HepG2 (cell line): ENCODE measurements at regions not wholly inside any gene's neighbourhood (a gene's known extent, or its start where the extent isn't known, plus 50 kb on each side); places are given as distances from the start of the nearest gene placed in this dataset.

ENCODE experiments used
- ETV5 ChIP-seq: IDR thresholded peaks from 2 replicates; pipeline ENCODE4 v1.6.1; 2018; ENCODE audit warnings: missing biosample characterization, missing genetic modification reagents, inconsistent platforms, borderline replicate concordance
- GABPA ChIP-seq, 2 experiments: IDR thresholded peaks; 2 replicates each; pipeline ENCODE4 v1.6.1; 2011 to 2016; ENCODE audit warnings: low read depth in 2 of 2, low read length in 1 of 2, missing biosample characterization in 1 of 2, missing genetic modification characterization in 1 of 2
- HCFC1 ChIP-seq: fragments of 150-350 bp; IDR thresholded peaks from 2 replicates; pipeline ENCODE4 v1.6.1; 2014; ENCODE audit warnings: low read depth, low read length
- HMG20A ChIP-seq: IDR thresholded peaks from 2 replicates; pipeline ENCODE4 v1.6.1; 2016; ENCODE audit warnings: borderline replicate concordance
- IKZF1 ChIP-seq: fragments of 450-650 bp; IDR thresholded peaks from 2 replicates; pipeline ENCODE4 v1.7.1; 2016
- KLF11 ChIP-seq: IDR thresholded peaks from 2 replicates; pipeline ENCODE4 v1.6.1; 2016; ENCODE audit warnings: missing compliant biosample characterization
- KLF12 ChIP-seq: sonication (generic); formaldehyde crosslinking; IDR thresholded peaks from 2 replicates; pipeline ENCODE4 v1.4.0; 2020; ENCODE audit warnings: missing genetic modification reagents, borderline replicate concordance
- NFYC ChIP-seq: IDR thresholded peaks from 2 replicates; pipeline ENCODE4 v1.6.1; 2016; ENCODE audit warnings: missing genetic modification reagents, missing compliant biosample characterization
- NR1H2 ChIP-seq: sonication (generic); formaldehyde crosslinking; IDR thresholded peaks from 2 replicates; pipeline ENCODE4 v1.8.1; 2022; ENCODE audit warnings: low read depth, missing genetic modification reagents, borderline replicate concordance
- NR2F2 ChIP-seq: IDR thresholded peaks from 2 replicates; pipeline ENCODE4 v1.6.1; 2012; ENCODE audit warnings: low read depth, inconsistent platforms, borderline replicate concordance
- NR3C1 ChIP-seq: sonication (generic); formaldehyde crosslinking; IDR thresholded peaks from 2 replicates; pipeline ENCODE4 v1.4.0; 2020; ENCODE audit warnings: missing genetic modification reagents
- PAX8 ChIP-seq: sonication (generic); formaldehyde crosslinking; IDR thresholded peaks from 2 replicates; pipeline ENCODE4 v1.8.0; 2022; ENCODE audit warnings: mild to moderate bottlenecking, missing genetic modification reagents, borderline replicate concordance
- PITX1 ChIP-seq: sonication (generic); formaldehyde crosslinking; IDR thresholded peaks from 2 replicates; pipeline ENCODE4 v1.5.1; 2020; ENCODE audit warnings: mild to moderate bottlenecking, missing genetic modification reagents
- RARA ChIP-seq: IDR thresholded peaks from 2 replicates; pipeline ENCODE4 v1.6.1; 2016; ENCODE audit warnings: missing genetic modification reagents, missing compliant biosample characterization
- SOX5 ChIP-seq: IDR thresholded peaks from 2 replicates; pipeline ENCODE4 v1.6.1; 2016; ENCODE audit warnings: borderline replicate concordance
- SP5 ChIP-seq: IDR thresholded peaks from 2 replicates; pipeline ENCODE4 v1.6.1; 2016; ENCODE audit warnings: low read depth, borderline replicate concordance
- SRY ChIP-seq: sonication (generic); formaldehyde crosslinking; IDR thresholded peaks from 2 replicates; pipeline ENCODE4 v1.8.0; 2022; ENCODE audit warnings: mild to moderate bottlenecking, missing genetic modification reagents
- U2AF1 ChIP-seq: fragments of 200-400 bp; formaldehyde crosslinking; optimal IDR thresholded peaks from 2 replicates; pipeline ENCODE3; 2017; ENCODE audit warnings: mild to moderate bottlenecking, low read depth, low read length
- ZNF12 ChIP-seq: sonication (generic); formaldehyde crosslinking; IDR thresholded peaks from 2 replicates; pipeline ENCODE4 v1.5.0; 2020; ENCODE audit warnings: missing genetic modification reagents
- ZNF335 ChIP-seq: sonication (generic); formaldehyde crosslinking; IDR thresholded peaks from 2 replicates; pipeline ENCODE4 v1.4.0; 2020; ENCODE audit warnings: missing genetic modification reagents
- ZNF343 ChIP-seq: sonication (generic); formaldehyde crosslinking; IDR thresholded peaks from 2 replicates; pipeline ENCODE4 v1.4.0; 2020; ENCODE audit warnings: mild to moderate bottlenecking, missing genetic modification reagents
- ZNF556 ChIP-seq: sonication (generic); formaldehyde crosslinking; IDR thresholded peaks from 2 replicates; pipeline ENCODE4 v1.4.0; 2020; ENCODE audit warnings: mild to moderate bottlenecking, missing genetic modification reagents, borderline replicate concordance
- ZNF839 ChIP-seq: sonication (generic); formaldehyde crosslinking; IDR thresholded peaks from 2 replicates; pipeline ENCODE4 v1.4.0; 2020; ENCODE audit warnings: missing genetic modification reagents, mild to moderate bottlenecking, borderline replicate concordance
- TF ChIP-seq, protein P1 (sequence below): IDR thresholded peaks from 2 replicates; pipeline ENCODE4 v1.6.1; 2016; ENCODE audit warnings: low read depth, control low read depth
- TF ChIP-seq, protein P2 (sequence below): sonication (generic); formaldehyde crosslinking; IDR thresholded peaks from 2 replicates; pipeline ENCODE4 v1.8.1; 2023; ENCODE audit warnings: missing genetic modification reagents, mild to moderate bottlenecking, borderline replicate concordance
- TF ChIP-seq, protein P3 (sequence below): sonication (generic); formaldehyde crosslinking; IDR thresholded peaks from 2 replicates; pipeline ENCODE4 v1.4.0; 2020; ENCODE audit warnings: missing genetic modification reagents
- TF ChIP-seq, protein P4 (sequence below): IDR thresholded peaks from 2 replicates; pipeline ENCODE4 v1.6.1; 2016
- TF ChIP-seq, protein P5 (sequence below): sonication (generic); formaldehyde crosslinking; IDR thresholded peaks from 2 replicates; pipeline ENCODE4 v1.4.0; 2020; ENCODE audit warnings: mild to moderate bottlenecking, missing genetic modification reagents

DNA sequence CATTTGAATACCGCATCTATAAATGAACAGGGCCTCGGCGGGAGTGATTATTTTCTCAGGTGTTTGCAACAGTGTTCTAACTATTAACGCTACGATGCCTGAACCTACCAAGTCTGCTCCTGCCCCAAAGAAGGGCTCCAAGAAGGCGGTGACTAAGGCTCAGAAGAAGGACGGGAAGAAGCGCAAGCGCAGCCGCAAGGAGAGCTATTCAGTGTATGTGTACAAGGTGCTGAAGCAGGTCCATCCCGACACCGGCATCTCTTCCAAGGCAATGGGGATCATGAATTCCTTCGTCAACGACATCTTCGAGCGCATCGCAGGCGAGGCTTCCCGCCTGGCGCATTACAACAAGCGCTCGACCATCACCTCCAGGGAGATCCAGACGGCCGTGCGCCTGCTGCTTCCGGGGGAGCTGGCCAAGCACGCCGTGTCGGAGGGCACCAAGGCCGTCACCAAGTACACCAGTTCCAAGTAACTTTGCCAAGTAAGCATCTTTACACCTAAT is 70.9 kb downstream of the HFE start (continued):
- TF ChIP-seq ZNF335 (CRISPR knock-in tag) (no peak), NR2F2 (no peak), IKZF1 (no peak), SRY (CRISPR knock-in tag) (peak; percentile 62), ZNF839 (peak; percentile 92; the same call in 1 of the 2 replicates), RARA (0 out of 2 replicates have a peak, but pooled peaks have one; percentile 8), NR3C1 (CRISPR knock-in tag) (no peak), NR1H2 (CRISPR knock-in tag) (no peak), KLF12 (CRISPR knock-in tag) (no peak; the same call in none of the 2 replicates), ZNF556 (no peak; the same call in 1 of the 2 replicates), SOX5 (CRISPR knock-in tag) (peak; percentile 55; the same call in 1 of the 2 replicates), ZNF12 (no peak), HMG20A (CRISPR knock-in tag) (no peak; the same call in 1 of the 2 replicates), KLF11 (CRISPR knock-in tag) (peak; percentile 93), GABPA (IDR thresholded peaks at IDR 0.05; ENCODE audit: low read depth, low read length) (no peak), GABPA (CRISPR knock-in tag; IDR thresholded peaks at IDR 0.05; ENCODE audit: low read depth) (no peak; the same call in none of the 2 replicates), PAX8 (CRISPR knock-in tag) (no peak), ZNF343 (peak; percentile 88), NFYC (CRISPR knock-in tag) (peak; percentile 48), ETV5 (peak; percentile 49; the same call in 1 of the 2 replicates), PITX1 (CRISPR knock-in tag) (peak; percentile 66), U2AF1 (peak; percentile 56), HCFC1 (no peak), SP5 (CRISPR knock-in tag) (no peak)
- TF ChIP-seq, protein P1, sequence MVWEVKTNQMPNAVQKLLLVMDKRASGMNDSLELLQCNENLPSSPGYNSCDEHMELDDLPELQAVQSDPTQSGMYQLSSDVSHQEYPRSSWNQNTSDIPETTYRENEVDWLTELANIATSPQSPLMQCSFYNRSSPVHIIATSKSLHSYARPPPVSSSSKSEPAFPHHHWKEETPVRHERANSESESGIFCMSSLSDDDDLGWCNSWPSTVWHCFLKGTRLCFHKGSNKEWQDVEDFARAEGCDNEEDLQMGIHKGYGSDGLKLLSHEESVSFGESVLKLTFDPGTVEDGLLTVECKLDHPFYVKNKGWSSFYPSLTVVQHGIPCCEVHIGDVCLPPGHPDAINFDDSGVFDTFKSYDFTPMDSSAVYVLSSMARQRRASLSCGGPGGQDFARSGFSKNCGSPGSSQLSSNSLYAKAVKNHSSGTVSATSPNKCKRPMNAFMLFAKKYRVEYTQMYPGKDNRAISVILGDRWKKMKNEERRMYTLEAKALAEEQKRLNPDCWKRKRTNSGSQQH (CRISPR knock-in tag), result peak; percentile 66
- TF ChIP-seq, protein P2, sequence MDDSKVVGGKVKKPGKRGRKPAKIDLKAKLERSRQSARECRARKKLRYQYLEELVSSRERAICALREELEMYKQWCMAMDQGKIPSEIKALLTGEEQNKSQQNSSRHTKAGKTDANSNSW (CRISPR knock-in tag), result no peak
- TF ChIP-seq, protein P3, sequence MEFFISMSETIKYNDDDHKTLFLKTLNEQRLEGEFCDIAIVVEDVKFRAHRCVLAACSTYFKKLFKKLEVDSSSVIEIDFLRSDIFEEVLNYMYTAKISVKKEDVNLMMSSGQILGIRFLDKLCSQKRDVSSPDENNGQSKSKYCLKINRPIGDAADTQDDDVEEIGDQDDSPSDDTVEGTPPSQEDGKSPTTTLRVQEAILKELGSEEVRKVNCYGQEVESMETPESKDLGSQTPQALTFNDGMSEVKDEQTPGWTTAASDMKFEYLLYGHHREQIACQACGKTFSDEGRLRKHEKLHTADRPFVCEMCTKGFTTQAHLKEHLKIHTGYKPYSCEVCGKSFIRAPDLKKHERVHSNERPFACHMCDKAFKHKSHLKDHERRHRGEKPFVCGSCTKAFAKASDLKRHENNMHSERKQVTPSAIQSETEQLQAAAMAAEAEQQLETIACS (CRISPR knock-in tag), result no peak; the same call in 1 of the 2 replicates
- TF ChIP-seq, protein P4, sequence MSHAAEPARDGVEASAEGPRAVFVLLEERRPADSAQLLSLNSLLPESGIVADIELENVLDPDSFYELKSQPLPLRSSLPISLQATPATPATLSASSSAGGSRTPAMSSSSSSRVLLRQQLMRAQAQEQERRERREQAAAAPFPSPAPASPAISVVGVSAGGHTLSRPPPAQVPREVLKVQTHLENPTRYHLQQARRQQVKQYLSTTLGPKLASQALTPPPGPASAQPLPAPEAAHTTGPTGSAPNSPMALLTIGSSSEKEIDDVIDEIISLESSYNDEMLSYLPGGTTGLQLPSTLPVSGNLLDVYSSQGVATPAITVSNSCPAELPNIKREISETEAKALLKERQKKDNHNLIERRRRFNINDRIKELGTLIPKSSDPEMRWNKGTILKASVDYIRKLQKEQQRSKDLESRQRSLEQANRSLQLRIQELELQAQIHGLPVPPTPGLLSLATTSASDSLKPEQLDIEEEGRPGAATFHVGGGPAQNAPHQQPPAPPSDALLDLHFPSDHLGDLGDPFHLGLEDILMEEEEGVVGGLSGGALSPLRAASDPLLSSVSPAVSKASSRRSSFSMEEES, result peak; percentile 68
- TF ChIP-seq, protein P5, sequence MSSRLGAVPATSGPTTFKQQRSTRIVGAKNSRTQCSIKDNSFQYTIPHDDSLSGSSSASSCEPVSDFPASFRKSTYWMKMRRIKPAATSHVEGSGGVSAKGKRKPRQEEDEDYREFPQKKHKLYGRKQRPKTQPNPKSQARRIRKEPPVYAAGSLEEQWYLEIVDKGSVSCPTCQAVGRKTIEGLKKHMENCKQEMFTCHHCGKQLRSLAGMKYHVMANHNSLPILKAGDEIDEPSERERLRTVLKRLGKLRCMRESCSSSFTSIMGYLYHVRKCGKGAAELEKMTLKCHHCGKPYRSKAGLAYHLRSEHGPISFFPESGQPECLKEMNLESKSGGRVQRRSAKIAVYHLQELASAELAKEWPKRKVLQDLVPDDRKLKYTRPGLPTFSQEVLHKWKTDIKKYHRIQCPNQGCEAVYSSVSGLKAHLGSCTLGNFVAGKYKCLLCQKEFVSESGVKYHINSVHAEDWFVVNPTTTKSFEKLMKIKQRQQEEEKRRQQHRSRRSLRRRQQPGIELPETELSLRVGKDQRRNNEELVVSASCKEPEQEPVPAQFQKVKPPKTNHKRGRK (CRISPR knock-in tag), result no peak
